ENCODE measurements at regions not wholly inside any gene's neighbourhood (a gene's known extent, or its start where the extent isn't known, plus 50 kb on each side); places are given as distances from the start of the nearest gene placed in this dataset.

GRCh38 chr17:77769762-77770161 lies 188.7 kb upstream of the TNRC6C start:
- no peak overlapping the region for H3K4me3 Mint-ChIP-seq
- no peak overlapping the region for H3K27ac Mint-ChIP-seq
- no peaks in the 10 kb centered on the region for H3K9me3 Mint-ChIP-seq (ENCODE audit: low read depth)
- H3K4me1 Mint-ChIP-seq (ENCODE audit: low read depth) = peaks cover 13% of the 10 kb centered on the region
- no peaks in the 10 kb centered on the region for H3K27me3 Mint-ChIP-seq
- H3K36me3 Mint-ChIP-seq = no peaks in the 10 kb centered on the region

GRCh38 chr17:77770331-77771105 lies 188.0 kb upstream of the TNRC6C start:
- Mint-ChIP-seq H3K4me3 (no peak overlapping the region), H3K4me1 (ENCODE audit: low read depth) (peaks cover 13% of the 10 kb centered on the region), H3K9me3 (ENCODE audit: low read depth) (no peaks in the 10 kb centered on the region), H3K27me3 (no peaks in the 10 kb centered on the region), H3K27ac (no peak overlapping the region), H3K36me3 (no peaks in the 10 kb centered on the region)

DNA sequence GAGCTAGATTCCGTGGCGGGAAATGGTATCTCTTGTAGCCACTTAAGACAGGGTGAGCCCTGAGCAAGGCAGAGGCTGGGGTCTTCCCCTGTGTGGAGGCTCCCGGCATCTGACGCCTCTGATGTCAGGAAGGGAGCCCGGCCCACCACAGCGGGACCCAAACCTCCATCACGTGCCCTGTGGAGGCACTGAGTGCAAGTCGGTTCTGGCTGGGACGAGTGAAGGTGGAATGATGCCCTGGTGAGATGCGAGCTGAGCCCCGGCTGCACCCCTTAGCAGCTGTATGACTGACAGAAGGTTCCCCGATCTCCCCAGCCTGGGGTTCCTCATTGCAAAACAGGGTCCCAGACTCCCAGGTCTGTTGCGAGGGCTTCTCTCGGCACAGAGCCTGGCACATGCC lies 187.4 kb upstream of the TNRC6C start:
- no peaks in the 10 kb centered on the region for H3K27me3 Mint-ChIP-seq
- peaks cover 13% of the 10 kb centered on the region for H3K4me1 Mint-ChIP-seq (ENCODE audit: low read depth)
- no peaks in the 10 kb centered on the region for H3K9me3 Mint-ChIP-seq (ENCODE audit: low read depth)
- no peaks in the 10 kb centered on the region for H3K36me3 Mint-ChIP-seq
- no peak overlapping the region for H3K4me3 Mint-ChIP-seq
- H3K27ac Mint-ChIP-seq = no peak overlapping the region

DNA sequence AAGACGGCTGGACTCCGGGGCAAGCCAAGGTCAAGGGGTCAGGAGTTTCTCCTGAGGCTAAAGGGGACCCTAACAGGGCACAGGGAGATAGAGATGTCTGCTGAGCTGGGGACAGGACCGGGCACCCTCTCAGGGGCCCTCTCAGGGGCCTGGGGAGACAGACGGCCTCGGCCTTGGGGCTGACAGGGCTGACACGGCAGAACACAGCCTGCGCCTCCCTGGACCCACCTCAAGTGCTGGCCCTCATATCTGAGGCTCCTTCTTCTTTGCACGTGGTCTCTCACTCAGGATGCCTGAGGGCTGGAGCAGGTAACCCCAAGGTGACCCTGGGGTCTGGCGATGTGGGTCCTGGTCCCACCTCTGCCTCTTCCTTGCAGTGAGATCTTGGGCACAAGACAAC lies 186.9 kb upstream of the TNRC6C start:
- no peaks in the 10 kb centered on the region for H3K9me3 Mint-ChIP-seq (ENCODE audit: low read depth)
- H3K36me3 Mint-ChIP-seq = no peaks in the 10 kb centered on the region
- H3K27me3 Mint-ChIP-seq = no peaks in the 10 kb centered on the region
- H3K27ac Mint-ChIP-seq = no peak overlapping the region
- no peak overlapping the region for H3K4me3 Mint-ChIP-seq
- H3K4me1 Mint-ChIP-seq (ENCODE audit: low read depth) = peaks cover 13% of the 10 kb centered on the region

DNA sequence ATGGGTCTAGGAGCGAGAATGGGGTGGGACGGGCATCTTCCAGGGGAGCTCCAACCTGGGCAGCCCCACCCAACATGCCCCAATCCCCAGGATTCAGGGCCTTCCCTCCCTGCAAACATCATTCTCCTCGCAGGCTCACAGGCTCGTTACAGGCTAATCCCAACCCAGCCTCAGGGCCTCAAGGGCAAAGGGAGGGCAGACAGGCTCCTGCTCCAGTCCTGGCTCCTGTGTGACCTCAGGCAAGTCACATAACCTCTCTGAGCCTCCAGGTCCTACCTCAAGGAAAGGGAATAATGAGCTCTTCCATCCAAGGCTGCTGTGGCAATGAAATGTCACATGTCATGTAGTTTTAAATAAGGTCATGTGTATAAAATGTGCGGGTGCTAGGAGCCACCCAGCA lies 186.5 kb upstream of the TNRC6C start:
- Mint-ChIP-seq H3K4me1 (ENCODE audit: low read depth) (peaks cover 13% of the 10 kb centered on the region), H3K27ac (no peak overlapping the region), H3K9me3 (ENCODE audit: low read depth) (no peaks in the 10 kb centered on the region), H3K4me3 (no peak overlapping the region), H3K36me3 (no peaks in the 10 kb centered on the region), H3K27me3 (no peaks in the 10 kb centered on the region)

GRCh38 chr17:77772461-77772897 lies 186.0 kb upstream of the TNRC6C start:
- Mint-ChIP-seq H3K4me3 (no peak overlapping the region), H3K27ac (no peak overlapping the region), H3K27me3 (no peaks in the 10 kb centered on the region)

DNA sequence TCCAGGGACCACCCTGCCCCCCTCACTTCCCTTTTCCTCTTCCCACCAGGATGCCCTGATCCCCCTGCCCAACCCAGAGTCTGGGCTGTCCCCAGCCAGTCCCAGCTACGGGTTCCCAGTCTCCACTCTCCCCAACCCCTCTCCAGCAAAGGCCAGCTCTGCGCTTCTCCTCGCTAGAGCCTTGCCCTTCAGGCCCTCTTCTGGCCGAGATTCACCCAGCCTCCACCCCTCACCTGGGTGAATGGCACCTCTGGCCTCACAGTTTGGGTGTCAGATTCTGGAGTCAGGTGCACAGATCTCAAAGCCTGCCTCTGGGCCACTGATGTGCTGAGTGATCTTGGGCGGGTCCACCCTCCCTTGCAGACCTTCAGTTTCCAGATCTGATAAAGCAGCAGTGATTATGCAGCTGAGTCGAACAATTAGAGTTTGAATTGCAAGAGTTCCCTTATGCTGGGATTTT lies 185.6 kb upstream of the TNRC6C start:
- H3K27ac Mint-ChIP-seq = no peak overlapping the region
- H3K9me3 Mint-ChIP-seq (ENCODE audit: low read depth) = no peaks in the 10 kb centered on the region
- H3K27me3 Mint-ChIP-seq = no peaks in the 10 kb centered on the region
- H3K36me3 Mint-ChIP-seq = no peaks in the 10 kb centered on the region
- H3K4me1 Mint-ChIP-seq (ENCODE audit: low read depth) = peaks cover 13% of the 10 kb centered on the region
- H3K4me3 Mint-ChIP-seq = no peak overlapping the region

More at GRCh38 chr17:77772461-77772897, 186.0 kb upstream of the TNRC6C start:
- Mint-ChIP-seq H3K4me1 (ENCODE audit: low read depth) (peaks cover 13% of the 10 kb centered on the region), H3K36me3 (no peaks in the 10 kb centered on the region), H3K9me3 (ENCODE audit: low read depth) (no peaks in the 10 kb centered on the region)

GRCh38 chr17:77774182-77774581 lies 184.3 kb upstream of the TNRC6C start:
- no peak overlapping the region for H3K4me3 Mint-ChIP-seq
- H3K9me3 Mint-ChIP-seq (ENCODE audit: low read depth) = no peaks in the 10 kb centered on the region
- H3K36me3 Mint-ChIP-seq = no peaks in the 10 kb centered on the region
- peaks cover 13% of the 10 kb centered on the region for H3K4me1 Mint-ChIP-seq (ENCODE audit: low read depth)
- H3K27ac Mint-ChIP-seq = no peak overlapping the region
- no peaks in the 10 kb centered on the region for H3K27me3 Mint-ChIP-seq

DNA sequence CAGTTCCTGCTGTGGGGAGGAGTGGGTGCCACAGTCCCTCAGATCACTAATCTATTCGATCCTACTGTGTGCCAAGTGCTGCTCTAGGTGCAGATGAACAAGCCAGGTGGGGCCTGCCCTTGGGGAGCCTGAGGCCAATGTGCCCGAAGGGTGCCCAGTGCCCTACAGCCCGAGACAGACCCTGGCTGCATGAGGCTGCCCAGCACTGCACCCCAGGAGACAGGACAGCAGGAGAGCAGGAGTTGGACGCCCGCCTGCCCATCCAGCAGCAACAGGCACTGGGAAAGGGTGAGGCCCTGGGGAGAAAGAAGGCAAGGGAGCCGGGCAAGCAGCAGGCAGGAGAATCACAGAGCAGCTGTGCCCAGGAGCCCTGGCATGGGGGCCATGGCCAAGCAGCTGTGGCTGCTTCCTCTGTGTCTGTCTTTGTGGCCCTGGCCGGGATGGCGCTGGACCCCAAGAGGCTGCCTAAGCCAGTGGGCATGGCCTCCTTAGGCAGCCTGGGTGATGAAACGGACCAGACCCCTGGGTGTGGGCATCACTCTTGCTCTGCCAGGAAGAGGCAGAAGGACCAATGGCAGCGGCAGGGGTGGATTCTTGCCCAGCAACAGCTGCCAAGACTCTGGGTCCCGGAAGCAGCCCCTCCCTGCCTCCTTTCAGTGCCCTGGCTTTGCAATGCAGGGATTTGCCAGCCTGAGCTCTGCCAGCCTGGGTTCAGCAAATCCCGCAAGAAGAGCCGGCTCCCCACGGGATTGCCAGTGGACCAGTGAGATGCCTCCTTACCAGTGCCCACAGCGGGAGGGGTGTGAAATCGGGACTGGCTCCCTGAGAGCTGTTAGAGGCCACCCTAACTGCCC lies 179.6 kb upstream of the TNRC6C start:
- Mint-ChIP-seq H3K4me1 (ENCODE audit: low read depth) (peaks cover 4% of the 10 kb centered on the region), H3K27me3 (no peaks in the 10 kb centered on the region), H3K4me3 (no peak overlapping the region), H3K9me3 (ENCODE audit: low read depth) (no peaks in the 10 kb centered on the region), H3K36me3 (no peaks in the 10 kb centered on the region), H3K27ac (no peak overlapping the region)

DNA sequence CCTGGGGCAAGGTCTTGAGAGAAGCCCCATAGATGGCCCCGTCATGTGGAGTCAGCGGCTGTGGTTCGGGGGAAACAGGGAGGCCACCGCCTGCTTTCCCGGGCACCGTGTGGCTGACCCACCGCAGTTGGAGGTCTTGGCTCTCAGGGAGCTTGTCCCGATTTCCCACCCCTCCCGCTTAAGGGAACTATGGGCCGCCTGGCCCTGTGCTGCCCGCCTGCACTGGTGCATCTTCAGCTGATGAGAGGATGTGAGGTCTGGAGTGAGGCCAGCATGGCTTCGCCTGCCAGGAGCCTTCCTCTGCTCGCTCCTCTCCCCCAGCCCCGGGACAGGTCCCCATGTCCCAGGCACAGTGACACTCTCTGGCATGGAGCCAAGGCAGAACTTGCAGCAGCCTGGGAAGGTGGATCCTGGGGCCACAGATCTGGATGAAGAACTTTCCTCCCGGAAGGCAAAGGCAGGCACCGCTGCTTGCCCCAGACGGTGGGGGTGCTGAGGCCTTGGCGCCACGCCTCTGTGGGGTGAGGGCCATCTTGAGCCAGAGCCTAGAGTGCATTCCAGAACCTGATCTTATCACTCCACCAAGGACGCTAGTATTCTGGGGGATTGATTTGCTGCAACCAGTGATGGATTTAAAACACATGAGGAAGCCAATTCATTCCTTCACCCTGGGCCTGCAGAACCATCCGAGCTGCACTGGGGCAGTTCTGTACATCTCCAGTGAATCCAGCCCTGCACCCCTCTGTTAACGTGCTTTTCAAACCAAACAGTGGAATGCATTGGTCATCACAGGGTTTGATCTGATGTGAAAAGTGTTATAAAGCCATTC lies 178.6 kb upstream of the TNRC6C start:
- H3K36me3 Mint-ChIP-seq = no peaks in the 10 kb centered on the region
- H3K4me3 Mint-ChIP-seq = no peak overlapping the region
- no peaks in the 10 kb centered on the region for H3K9me3 Mint-ChIP-seq (ENCODE audit: low read depth)
- peaks cover 11% of the 10 kb centered on the region for H3K4me1 Mint-ChIP-seq (ENCODE audit: low read depth)
- H3K27ac Mint-ChIP-seq = no peak overlapping the region
- no peaks in the 10 kb centered on the region for H3K27me3 Mint-ChIP-seq

DNA sequence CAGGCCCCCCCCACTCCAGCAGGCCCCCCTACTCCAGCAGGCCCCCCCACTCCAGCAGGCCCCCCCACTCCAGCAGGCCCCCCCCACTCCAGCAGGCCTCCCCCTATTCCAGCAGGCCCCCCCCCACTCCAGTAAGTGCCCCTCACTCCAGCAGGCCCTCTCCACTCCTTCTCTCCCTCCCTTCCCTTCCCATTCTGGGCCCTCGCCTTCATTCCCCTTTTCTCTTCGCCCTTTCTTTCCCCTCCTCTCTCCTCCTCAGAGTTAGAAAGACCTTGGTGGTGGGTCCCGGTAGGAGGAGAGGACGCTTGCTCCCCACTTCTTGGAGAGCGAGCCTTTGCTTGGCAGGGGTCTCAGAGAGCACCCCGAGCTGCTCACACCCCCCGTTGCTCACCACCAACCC lies 177.0 kb upstream of the TNRC6C start:
- Mint-ChIP-seq H3K4me1 (ENCODE audit: low read depth) (peaks cover 11% of the 10 kb centered on the region), H3K9me3 (ENCODE audit: low read depth) (no peaks in the 10 kb centered on the region), H3K36me3 (no peaks in the 10 kb centered on the region), H3K27ac (no peak overlapping the region), H3K4me3 (no peak overlapping the region), H3K27me3 (no peaks in the 10 kb centered on the region)

- no peaks in the 10 kb centered on the region for H3K36me3 Mint-ChIP-seq
- no peak overlapping the region for H3K4me3 Mint-ChIP-seq
- no peaks in the 10 kb centered on the region for H3K9me3 Mint-ChIP-seq (ENCODE audit: low read depth)
- no peaks in the 10 kb centered on the region for H3K27me3 Mint-ChIP-seq
- peaks cover 11% of the 10 kb centered on the region for H3K4me1 Mint-ChIP-seq (ENCODE audit: low read depth)
- no peak overlapping the region for H3K27ac Mint-ChIP-seq
Observed at GRCh38 chr17:77782201-77782600, 176.3 kb upstream of the TNRC6C start.

DNA sequence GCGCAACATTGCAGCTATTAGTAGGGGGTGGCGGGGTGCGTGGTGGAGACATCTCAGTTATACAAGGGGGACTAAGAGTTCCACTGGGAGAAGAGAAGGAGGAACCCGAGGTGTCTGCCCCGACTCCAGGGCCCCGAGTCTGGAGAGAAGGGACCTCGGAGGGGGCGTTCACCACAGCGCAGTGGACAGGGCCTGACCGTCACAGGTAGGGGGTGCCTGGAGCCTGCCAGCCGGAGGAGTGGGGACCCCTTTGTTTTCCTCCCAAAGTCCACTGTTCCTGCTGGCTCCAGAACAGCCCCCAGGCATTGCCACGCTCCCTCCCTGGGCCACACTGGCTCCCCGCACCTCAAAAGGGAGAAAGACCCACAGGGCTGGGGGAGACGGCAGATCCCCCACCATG lies 175.9 kb upstream of the TNRC6C start:
- Mint-ChIP-seq H3K27ac (no peak overlapping the region), H3K4me3 (no peak overlapping the region), H3K9me3 (ENCODE audit: low read depth) (no peaks in the 10 kb centered on the region), H3K4me1 (ENCODE audit: low read depth) (peaks cover 11% of the 10 kb centered on the region), H3K36me3 (no peaks in the 10 kb centered on the region), H3K27me3 (no peaks in the 10 kb centered on the region)

DNA sequence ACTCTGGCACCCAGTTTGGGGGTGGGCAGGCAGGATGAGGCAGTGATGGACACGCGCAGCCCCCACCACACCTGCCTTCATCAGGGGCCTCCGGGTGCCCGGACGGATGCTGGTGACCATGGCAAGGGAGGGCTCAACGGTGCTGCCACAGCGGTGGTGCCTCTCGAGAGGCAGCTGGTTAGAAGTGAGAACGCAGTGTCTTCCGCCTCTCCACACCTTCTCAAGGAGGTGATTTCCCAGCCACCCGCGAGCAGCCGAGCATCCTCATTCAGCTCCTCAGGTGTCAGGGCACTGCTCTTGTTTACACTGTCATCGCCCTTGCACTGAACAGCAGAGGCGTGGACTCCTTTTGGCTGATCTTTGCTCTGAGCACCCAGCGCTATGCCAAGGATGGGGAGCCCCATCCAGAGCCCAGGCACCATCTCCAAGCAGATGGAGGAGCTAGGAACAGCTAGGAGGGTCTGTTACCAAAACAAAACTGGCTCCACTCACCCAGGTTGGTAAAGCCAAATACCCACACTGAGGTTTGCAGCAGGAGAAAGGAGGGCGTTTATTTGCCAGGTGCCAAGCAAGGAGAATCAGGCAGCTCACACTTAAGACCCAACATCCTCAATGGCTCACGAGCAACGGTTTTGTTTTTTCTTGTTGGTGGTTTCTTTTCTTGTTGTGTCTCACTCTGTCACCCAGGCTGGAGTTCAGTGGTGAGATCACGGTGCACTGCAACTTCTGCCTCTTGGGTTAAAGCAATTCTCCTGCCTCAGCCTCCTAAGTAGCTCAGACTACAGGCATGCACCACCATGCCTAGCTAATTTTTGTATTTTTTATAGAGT lies 174.3 kb upstream of the TNRC6C start:
- no peaks in the 10 kb centered on the region for H3K9me3 Mint-ChIP-seq (ENCODE audit: low read depth)
- H3K4me1 Mint-ChIP-seq (ENCODE audit: low read depth) = peaks cover 11% of the 10 kb centered on the region
- H3K27ac Mint-ChIP-seq = peak overlapping the region; percentile 41
- no peaks in the 10 kb centered on the region for H3K27me3 Mint-ChIP-seq
- H3K4me3 Mint-ChIP-seq = peak overlapping the region; percentile 51
- H3K36me3 Mint-ChIP-seq = no peaks in the 10 kb centered on the region
